Fibroblast of mammary gland (primary cell): ENCODE measurements at regions not wholly inside any gene's neighbourhood (a gene's known extent, or its start where the extent isn't known, plus 50 kb on each side); places are given as distances from the start of the nearest gene placed in this dataset.
A peak's percentile ranks its signal among the peaks of the same experiment; 100 is the strongest.
"Not testable (repeated sequence)": the region's sequence is repeated elsewhere in the genome, so short reads cannot be mapped to it uniquely, and the experiment has no call there.

Experiments used
- DNase-seq: peaks from one replicate; pipeline ENCODE4 v3.0.0-alpha.2; 2010; ENCODE audit warnings: low read depth
- H3K4me3 ChIP-seq: 2 replicates; pipeline ENCODE4 v1.5.1; 2011; ENCODE audit warnings: low read depth, mild to moderate bottlenecking, low read length, moderate library complexity; ENCODE audit not compliant: control insufficient read depth
- TF ChIP-seq, protein P1 (sequence below): conservative IDR thresholded peaks from 2 replicates; pipeline ENCODE4 v1.5.1; 2011; ENCODE audit warnings: low read depth, low read length, inconsistent platforms; ENCODE audit not compliant: control insufficient read depth, insufficient read depth

DNA sequence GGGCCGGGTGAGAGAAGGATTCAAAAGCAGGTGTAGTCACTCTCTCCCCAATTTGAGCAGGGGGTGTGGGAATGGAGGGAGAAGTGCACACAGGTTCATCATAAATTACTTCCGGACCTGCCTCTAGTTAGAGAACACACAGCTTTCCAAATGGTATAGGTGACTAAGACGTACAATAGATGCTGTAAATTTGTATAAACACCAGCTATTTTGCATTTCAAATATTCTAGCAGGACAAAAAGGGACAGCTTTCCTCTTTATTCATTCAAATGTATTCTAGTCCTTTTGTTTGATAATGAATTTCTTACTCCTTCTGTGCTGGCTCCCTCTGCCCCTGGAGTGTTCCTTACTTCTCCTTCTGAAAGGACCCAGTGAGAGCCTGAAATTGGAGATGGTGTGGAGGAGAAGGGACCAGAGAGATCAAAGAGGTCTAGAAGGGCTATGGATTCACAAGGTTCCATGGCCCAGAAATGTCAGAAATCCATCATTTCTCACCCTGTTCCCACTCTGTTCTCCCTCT, 53.2 kb upstream of the SH3BP4 start:
- H3K4me3 ChIP-seq, result no peak overlapping the region
- DNase-seq, result no peak
- TF ChIP-seq, protein P1, sequence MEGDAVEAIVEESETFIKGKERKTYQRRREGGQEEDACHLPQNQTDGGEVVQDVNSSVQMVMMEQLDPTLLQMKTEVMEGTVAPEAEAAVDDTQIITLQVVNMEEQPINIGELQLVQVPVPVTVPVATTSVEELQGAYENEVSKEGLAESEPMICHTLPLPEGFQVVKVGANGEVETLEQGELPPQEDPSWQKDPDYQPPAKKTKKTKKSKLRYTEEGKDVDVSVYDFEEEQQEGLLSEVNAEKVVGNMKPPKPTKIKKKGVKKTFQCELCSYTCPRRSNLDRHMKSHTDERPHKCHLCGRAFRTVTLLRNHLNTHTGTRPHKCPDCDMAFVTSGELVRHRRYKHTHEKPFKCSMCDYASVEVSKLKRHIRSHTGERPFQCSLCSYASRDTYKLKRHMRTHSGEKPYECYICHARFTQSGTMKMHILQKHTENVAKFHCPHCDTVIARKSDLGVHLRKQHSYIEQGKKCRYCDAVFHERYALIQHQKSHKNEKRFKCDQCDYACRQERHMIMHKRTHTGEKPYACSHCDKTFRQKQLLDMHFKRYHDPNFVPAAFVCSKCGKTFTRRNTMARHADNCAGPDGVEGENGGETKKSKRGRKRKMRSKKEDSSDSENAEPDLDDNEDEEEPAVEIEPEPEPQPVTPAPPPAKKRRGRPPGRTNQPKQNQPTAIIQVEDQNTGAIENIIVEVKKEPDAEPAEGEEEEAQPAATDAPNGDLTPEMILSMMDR, result no peak

DNA sequence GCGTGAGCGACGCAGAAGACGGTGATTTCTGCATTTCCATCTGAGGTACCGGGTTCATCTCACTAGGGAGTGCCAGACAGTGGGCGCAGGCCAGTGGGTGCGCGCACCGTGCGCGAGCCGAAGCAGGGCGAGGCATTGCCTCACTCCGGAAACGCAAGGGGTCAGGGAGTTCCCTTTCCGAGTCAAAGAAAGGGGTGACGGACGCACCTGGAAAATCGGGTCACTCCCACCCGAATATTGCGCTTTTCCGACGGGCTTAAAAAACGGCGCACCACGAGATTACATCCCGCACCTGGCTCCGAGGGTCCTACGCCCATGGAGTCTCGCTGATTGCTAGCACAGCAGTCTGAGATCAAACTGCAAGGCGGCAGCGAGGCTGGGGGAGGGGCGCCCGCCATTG, 63.4 kb upstream of the SH3BP4 start:
- not testable (repeated sequence) for DNase-seq, H3K4me3 ChIP-seq

DNA sequence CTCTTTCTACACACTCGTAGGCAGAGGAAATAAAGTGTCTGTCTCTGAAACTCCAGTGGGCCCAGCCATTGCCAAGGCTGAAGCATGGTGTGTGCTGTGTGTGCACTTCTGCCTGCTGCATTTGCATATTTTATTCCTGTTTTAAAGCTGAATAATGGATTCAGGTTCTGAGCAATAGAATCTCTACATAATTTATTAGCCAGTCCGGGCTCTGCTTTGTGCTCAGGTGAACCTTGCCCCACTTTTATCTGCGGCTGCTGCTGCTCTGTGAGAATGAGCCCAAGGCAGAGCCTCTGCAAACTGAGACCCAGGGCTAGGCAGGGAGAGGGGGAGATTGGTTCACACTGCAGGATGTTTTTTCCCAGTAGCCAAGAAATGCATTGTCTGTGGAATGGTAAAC, 64.6 kb upstream of the SH3BP4 start:
- TF ChIP-seq, protein P1, result no peak
- no peak for DNase-seq
- H3K4me3 ChIP-seq, result no peak overlapping the region

DNA sequence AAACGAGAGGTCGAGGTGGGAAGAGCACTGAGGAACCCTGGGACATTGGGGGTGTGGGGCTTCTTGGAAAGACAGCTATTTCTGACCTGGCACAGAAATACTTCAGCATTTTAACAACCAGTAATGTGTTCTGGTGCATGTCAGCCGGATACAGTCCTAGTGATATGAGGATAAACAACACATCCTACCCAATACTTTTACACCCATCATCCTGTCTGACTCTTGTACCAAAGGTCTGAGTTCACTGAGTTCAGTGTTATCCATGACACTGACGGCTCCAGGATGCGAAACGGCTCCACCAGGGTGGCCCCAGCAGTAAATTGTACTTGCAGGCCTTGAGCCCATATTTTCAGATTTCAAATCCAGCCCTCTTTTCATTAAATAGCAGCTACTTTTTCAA, 65.9 kb upstream of the SH3BP4 start:
- no peak overlapping the region for H3K4me3 ChIP-seq
- TF ChIP-seq, protein P1, result no peak
- DNase-seq, result no peak

DNA sequence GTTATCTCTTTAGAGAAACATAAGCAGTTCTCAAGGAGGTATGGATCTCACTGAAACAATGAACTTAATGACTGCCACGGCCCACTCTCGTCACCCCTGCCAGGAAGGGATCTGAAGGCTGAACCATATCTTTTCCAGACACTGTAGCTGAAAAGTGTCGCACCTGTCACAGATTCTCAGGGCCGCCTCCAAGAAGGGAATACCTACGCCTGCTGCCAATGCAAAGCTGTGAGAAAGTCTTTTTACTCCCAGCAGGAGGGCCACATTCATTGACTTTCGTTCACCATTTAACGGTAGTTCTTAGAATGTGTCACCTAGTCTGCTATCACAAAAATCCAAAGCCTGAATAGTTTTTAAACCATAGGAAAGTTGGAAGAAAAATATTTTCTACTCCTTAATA, 66.7 kb upstream of the SH3BP4 start:
- DNase-seq, result no peak
- TF ChIP-seq, protein P1, result no peak
- no peak overlapping the region for H3K4me3 ChIP-seq

DNA sequence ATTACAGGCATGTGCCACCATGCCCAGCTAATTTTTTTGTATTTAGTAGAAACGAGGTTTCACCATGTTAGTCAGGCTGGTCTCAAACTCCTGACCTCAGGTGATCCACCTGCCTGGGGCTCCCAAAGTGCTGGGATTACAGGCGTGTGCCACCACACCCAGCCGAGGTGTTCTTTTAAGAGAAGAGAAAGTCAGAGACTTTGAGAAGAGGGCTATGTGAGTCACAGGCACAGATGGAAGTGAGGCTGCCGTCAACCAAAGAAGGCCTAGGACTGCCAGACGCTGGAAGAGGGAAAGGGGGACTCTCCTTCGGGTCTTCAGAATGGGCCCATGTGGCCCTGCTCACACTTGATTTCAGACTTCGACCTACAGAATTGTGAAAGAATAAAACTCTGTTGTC, 67.2 kb upstream of the SH3BP4 start:
- no peak overlapping the region for H3K4me3 ChIP-seq
- TF ChIP-seq, protein P1, result no peak
- no peak for DNase-seq

DNA sequence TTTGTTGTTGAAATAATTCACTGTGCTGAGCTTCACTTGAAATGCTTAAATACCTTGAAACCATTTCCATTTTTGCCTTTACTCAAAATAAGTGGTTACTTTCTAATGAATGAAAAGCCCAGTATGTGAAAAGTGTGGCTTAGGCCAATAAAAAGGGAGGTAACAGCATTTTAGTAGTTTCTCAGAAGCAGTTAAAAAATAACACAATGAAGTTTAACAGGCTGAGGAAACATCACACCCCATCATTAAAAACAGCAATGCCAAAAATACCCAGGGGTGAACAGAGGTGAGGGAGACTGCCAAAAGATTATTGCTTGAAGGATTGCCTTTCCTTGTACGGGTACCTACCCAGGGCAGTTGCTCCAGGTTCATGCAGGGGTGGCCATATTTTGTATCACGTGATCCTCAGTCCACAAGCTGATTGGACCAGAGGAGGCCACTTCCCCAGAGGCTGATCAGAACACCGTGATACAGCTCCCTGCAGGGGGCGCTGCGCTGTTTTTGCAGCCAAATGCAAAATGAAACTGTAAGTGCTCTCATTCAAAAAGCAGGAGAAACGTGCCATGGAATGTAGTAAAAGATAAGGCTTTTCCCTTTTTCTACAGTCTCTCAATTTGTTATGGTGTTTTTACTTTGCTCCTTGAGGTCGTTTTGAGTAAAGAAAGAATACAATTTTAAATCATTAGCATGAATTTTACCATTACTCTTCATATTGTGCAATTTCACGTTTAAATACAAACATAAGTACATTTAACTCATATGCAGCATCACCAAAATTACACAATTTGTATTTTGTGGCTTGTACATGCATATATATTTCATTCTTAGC, 70.2 kb upstream of the SH3BP4 start:
- TF ChIP-seq, protein P1, result peak; percentile 81
- H3K4me3 ChIP-seq, result no peak overlapping the region
- DNase-seq, result peak; percentile 92
